HS-5 (cell line): ENCODE measurements at regions not wholly inside any gene's neighbourhood (a gene's known extent, or its start where the extent isn't known, plus 50 kb on each side); places are given as distances from the start of the nearest gene placed in this dataset.

Source experiments
- DNase-seq: peaks from one replicate; pipeline ENCODE4 v3.0.0-alpha.2; 2012; ENCODE audit warnings: low read depth

- no peak for DNase-seq
Measured at GRCh38 chr15:62985768-62986167, 56.8 kb upstream of the TPM1 start.

- DNase-seq = no peak
Measured at GRCh38 chr15:62986948-62987347, 55.6 kb upstream of the TPM1 start.

GRCh38 chr15:62988701-62989100, 53.8 kb upstream of the TPM1 start:
- DNase-seq = no peak

- no peak for DNase-seq
Measured at GRCh38 chr15:62989366-62990055, 53.0 kb upstream of the TPM1 start.

- DNase-seq = no peak
Measured at GRCh38 chr15:62991698-62992097, 50.8 kb upstream of the TPM1 start.

- no peak for DNase-seq
Measured at GRCh38 chr15:62992302-62992701, 50.2 kb upstream of the TPM1 start.
